Astrocyte (in vitro differentiated cells and primary cell): ENCODE measurements at regions not wholly inside any gene's neighbourhood (a gene's known extent, or its start where the extent isn't known, plus 50 kb on each side); places are given as distances from the start of the nearest gene placed in this dataset.

Experiments used
- DNase-seq: peaks from one replicate; pipeline ENCODE4 v3.0.0-alpha.2; 2010; ENCODE audit warnings: low read depth
- FAIRE-seq: peaks from 2 replicates; lab custom pipeline; 2011; peaks lifted over from hg19 to GRCh38; lab: Jason Lieb, UNC
- H2AFZ ChIP-seq: 2 replicates; pipeline ENCODE4 v1.6.0; 2012; ENCODE audit warnings: low read depth, low read length, inconsistent platforms
- H3K27ac ChIP-seq: 2 replicates; pipeline ENCODE4 v1.5.1; 2011; ENCODE audit warnings: low read depth, low read length, inconsistent platforms
- H3K27me3 ChIP-seq: 2 replicates; pipeline ENCODE4 v1.6.0; 2011; ENCODE audit warnings: low read length, inconsistent platforms; ENCODE audit not compliant: insufficient read depth
- H3K36me3 ChIP-seq: 2 replicates; pipeline ENCODE4 v1.5.1; 2011; ENCODE audit warnings: low read length, inconsistent platforms; ENCODE audit not compliant: insufficient read depth
- H3K4me1 ChIP-seq: 2 replicates; pipeline ENCODE4 v1.5.1; 2011; ENCODE audit warnings: low read length, inconsistent platforms; ENCODE audit not compliant: insufficient read depth
- H3K4me2 ChIP-seq: 2 replicates; pipeline ENCODE4 v1.6.0; 2012; ENCODE audit warnings: low read length, inconsistent platforms
- H3K4me3 ChIP-seq: 2 replicates; pipeline ENCODE4 v1.5.1; 2011; ENCODE audit warnings: low read depth, mild to moderate bottlenecking, low read length, inconsistent platforms; ENCODE audit not compliant: insufficient read depth
- H3K79me2 ChIP-seq: 2 replicates; pipeline ENCODE4 v1.6.0; 2012; ENCODE audit warnings: mild to moderate bottlenecking, low read length, inconsistent platforms; ENCODE audit not compliant: insufficient read depth
- H3K9ac ChIP-seq: 2 replicates; pipeline ENCODE4 v1.6.0; 2012; ENCODE audit warnings: mild to moderate bottlenecking, low read length, inconsistent platforms
- H3K9me3 ChIP-seq: 2 replicates; pipeline ENCODE4 v1.5.1; 2012; ENCODE audit warnings: low read depth, mild to moderate bottlenecking, low read length, inconsistent platforms; ENCODE audit not compliant: insufficient read depth
- H4K20me1 ChIP-seq: 2 replicates; pipeline ENCODE4 v1.6.0; 2012; ENCODE audit warnings: low read length, inconsistent platforms; ENCODE audit not compliant: insufficient read depth
- H3K27ac Mint-ChIP-seq: one replicate; pipeline ENCODE4 v1.8.0; 2021; ENCODE audit warnings: mild to moderate bottlenecking, mixed read lengths; ENCODE audit not compliant: unreplicated experiment
- H3K27me3 Mint-ChIP-seq: one replicate; pipeline ENCODE4 v1.8.0; 2021; ENCODE audit warnings: low read depth, mixed read lengths; ENCODE audit not compliant: unreplicated experiment
- H3K36me3 Mint-ChIP-seq: one replicate; pipeline ENCODE4 v1.8.0; 2021; ENCODE audit warnings: low read depth, mixed read lengths; ENCODE audit not compliant: unreplicated experiment
- H3K4me1 Mint-ChIP-seq: one replicate; pipeline ENCODE4 v1.8.0; 2021; ENCODE audit warnings: low read depth, mixed read lengths; ENCODE audit not compliant: unreplicated experiment
- H3K4me3 Mint-ChIP-seq: one replicate; pipeline ENCODE4 v1.8.0; 2021; ENCODE audit warnings: mild to moderate bottlenecking, moderate library complexity, mixed read lengths; ENCODE audit not compliant: unreplicated experiment
- H3K9me3 Mint-ChIP-seq: one replicate; pipeline ENCODE4 v1.8.0; 2021; ENCODE audit warnings: mild to moderate bottlenecking, mixed read lengths; ENCODE audit not compliant: unreplicated experiment
- EZH2 ChIP-seq: IDR thresholded peaks from 2 replicates; pipeline ENCODE4 v1.6.1; 2012; ENCODE audit warnings: mild to moderate bottlenecking, low read length, inconsistent platforms; ENCODE audit not compliant: insufficient read depth
- TF ChIP-seq, protein P1 (sequence below): IDR thresholded peaks from 2 replicates; pipeline ENCODE4 v1.5.1; 2011; ENCODE audit warnings: low read depth, mild to moderate bottlenecking, inconsistent platforms, low read length, moderate library complexity; ENCODE audit not compliant: insufficient read depth

DNA sequence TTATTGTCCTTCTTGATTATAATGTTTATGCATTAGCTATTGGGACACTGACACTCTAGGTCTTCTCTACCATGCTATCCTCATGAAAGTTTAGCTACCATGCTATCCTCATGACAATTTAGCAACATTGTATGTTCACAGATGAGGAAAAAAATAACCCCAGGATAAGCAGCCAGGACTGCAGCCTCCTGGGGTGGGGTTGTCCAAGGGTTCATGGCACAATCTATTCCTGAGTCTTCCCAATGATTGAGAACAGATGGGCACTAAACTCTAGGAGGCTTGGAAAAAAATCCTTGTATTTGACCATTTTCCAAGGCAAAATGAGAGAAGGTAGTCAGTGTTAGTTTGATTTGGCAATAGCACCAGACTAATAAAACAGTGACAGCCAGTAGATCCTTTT, 619.8 kb upstream of the LCORL start:
- Histone ChIP-seq H3K27me3 (no peaks in the 10 kb centered on the region), H4K20me1 (no peaks in the 10 kb centered on the region), H3K36me3 (no peaks in the 10 kb centered on the region), H3K9me3 (peaks cover 2% of the 10 kb centered on the region), H3K27ac (no peak overlapping the region), H3K4me3 (no peak overlapping the region), H3K79me2 (no peaks in the 10 kb centered on the region), H2AFZ (no peak overlapping the region), H3K9ac (no peak overlapping the region), H3K4me1 (no peaks in the 10 kb centered on the region), H3K4me2 (no peak overlapping the region)
- Mint-ChIP-seq H3K36me3 (no peaks in the 10 kb centered on the region), H3K4me3 (no peak overlapping the region), H3K9me3 (no peaks in the 10 kb centered on the region), H3K27me3 (no peaks in the 10 kb centered on the region), H3K27ac (no peak overlapping the region), H3K4me1 (no peaks in the 10 kb centered on the region)
- DNase-seq (no peak), FAIRE-seq (no peak)
- TF ChIP-seq, protein P1, sequence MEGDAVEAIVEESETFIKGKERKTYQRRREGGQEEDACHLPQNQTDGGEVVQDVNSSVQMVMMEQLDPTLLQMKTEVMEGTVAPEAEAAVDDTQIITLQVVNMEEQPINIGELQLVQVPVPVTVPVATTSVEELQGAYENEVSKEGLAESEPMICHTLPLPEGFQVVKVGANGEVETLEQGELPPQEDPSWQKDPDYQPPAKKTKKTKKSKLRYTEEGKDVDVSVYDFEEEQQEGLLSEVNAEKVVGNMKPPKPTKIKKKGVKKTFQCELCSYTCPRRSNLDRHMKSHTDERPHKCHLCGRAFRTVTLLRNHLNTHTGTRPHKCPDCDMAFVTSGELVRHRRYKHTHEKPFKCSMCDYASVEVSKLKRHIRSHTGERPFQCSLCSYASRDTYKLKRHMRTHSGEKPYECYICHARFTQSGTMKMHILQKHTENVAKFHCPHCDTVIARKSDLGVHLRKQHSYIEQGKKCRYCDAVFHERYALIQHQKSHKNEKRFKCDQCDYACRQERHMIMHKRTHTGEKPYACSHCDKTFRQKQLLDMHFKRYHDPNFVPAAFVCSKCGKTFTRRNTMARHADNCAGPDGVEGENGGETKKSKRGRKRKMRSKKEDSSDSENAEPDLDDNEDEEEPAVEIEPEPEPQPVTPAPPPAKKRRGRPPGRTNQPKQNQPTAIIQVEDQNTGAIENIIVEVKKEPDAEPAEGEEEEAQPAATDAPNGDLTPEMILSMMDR = no peak
- TF ChIP-seq EZH2 = no peak

DNA sequence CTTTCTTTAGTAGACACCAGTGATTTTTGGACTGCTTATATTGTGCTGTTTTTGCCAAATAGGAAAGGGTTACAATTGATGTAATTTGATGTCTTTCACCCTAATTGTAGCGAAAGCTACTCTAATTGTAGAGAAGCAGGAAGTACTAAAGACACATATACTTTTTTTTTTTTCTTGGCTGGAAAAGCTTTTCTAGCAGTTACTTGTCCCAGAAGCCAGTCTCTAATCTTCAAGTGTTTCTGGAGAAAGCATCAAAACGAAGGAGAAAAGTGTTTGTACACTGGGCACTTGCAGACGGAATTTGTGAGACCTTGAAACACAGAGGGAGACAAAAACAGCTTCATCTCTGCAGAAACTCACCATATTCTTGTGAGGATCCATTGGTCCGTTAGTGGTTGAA, 616.5 kb upstream of the LCORL start:
- Mint-ChIP-seq H3K4me1 (no peaks in the 10 kb centered on the region), H3K27me3 (no peaks in the 10 kb centered on the region)

DNA sequence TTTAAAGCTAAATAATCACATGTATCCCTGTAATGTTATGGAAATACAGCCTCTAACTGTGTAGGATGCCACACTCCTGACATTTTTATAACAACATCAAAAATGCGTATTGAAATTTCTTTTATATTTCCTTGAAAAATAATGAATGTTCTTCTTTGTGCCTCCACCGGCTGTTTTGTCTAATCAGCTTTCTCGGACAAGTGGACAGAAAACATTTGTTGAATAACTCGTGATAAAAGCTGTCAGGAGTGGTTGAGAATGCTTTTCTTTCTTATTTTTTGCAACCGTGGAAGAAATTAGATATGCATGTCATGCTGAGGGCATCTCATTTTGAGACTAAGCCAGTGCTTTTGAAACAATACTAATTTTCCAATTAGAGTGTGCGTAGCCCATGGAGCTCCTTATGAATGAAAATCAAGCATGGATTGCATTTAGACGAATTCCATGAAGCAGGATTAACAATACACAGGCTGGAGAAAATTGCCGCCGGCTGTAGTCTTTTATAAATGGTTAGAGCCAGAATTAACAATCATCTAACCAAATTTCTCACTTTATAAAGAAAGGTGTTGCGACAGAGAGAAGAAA, 614.5 kb upstream of the LCORL start:
- H2AFZ ChIP-seq = no peak overlapping the region
- peaks cover 2% of the 10 kb centered on the region for H3K9me3 ChIP-seq
- no peaks in the 10 kb centered on the region for H3K4me1 ChIP-seq
- H3K4me3 Mint-ChIP-seq = no peak overlapping the region
- no peaks in the 10 kb centered on the region for H3K79me2 ChIP-seq
- no peak overlapping the region for H3K27ac ChIP-seq
- H3K27ac Mint-ChIP-seq = no peak overlapping the region
- H3K4me3 ChIP-seq = no peak overlapping the region
- TF ChIP-seq, protein P1 = no peak
- TF ChIP-seq EZH2 = no peak
- H3K36me3 Mint-ChIP-seq = no peaks in the 10 kb centered on the region
- no peaks in the 10 kb centered on the region for H3K27me3 Mint-ChIP-seq
- H3K9ac ChIP-seq = no peak overlapping the region
- no peaks in the 10 kb centered on the region for H3K27me3 ChIP-seq
- FAIRE-seq = no peak
- DNase-seq = no peak
- H3K36me3 ChIP-seq = no peaks in the 10 kb centered on the region
- H3K4me2 ChIP-seq = no peak overlapping the region
- no peaks in the 10 kb centered on the region for H3K9me3 Mint-ChIP-seq
- no peaks in the 10 kb centered on the region for H3K4me1 Mint-ChIP-seq
- no peaks in the 10 kb centered on the region for H4K20me1 ChIP-seq

More for the DNA sequence above, 616.5 kb upstream of the LCORL start:
- Histone ChIP-seq H3K9ac (no peak overlapping the region), H4K20me1 (no peaks in the 10 kb centered on the region), H3K27me3 (no peaks in the 10 kb centered on the region), H3K4me1 (no peaks in the 10 kb centered on the region), H3K27ac (no peak overlapping the region), H2AFZ (no peak overlapping the region), H3K79me2 (no peaks in the 10 kb centered on the region), H3K4me2 (no peak overlapping the region), H3K4me3 (no peak overlapping the region), H3K9me3 (peaks cover 2% of the 10 kb centered on the region), H3K36me3 (no peaks in the 10 kb centered on the region)
- Mint-ChIP-seq H3K36me3 (no peaks in the 10 kb centered on the region), H3K27ac (no peak overlapping the region), H3K9me3 (no peaks in the 10 kb centered on the region), H3K4me3 (no peak overlapping the region)
- DNase-seq (no peak), FAIRE-seq (no peak)
- TF ChIP-seq EZH2 = no peak
- TF ChIP-seq, protein P1 = no peak
